HEK293 (cell line): ENCODE measurements at regions not wholly inside any gene's neighbourhood (a gene's known extent, or its start where the extent isn't known, plus 50 kb on each side); places are given as distances from the start of the nearest gene placed in this dataset.

ENCODE experiments used
- CTCF ChIA-PET: fragments of 350-600 bp; formaldehyde crosslinking; extraction: SDS; loops from one replicate; lab custom pipeline; 2021; ENCODE audit warnings: antibody characterized with exemption; lab: Yijun Ruan, JAX
- POLR2A ChIA-PET: fragments of 300-600 bp; formaldehyde crosslinking; extraction: SDS; loops from one replicate; lab custom pipeline; 2020; ENCODE audit warnings: antibody characterized with exemption, inconsistent platforms; lab: Yijun Ruan, JAX
- H3K27ac ChIP-seq: fragments of 200-500 bp; sonication (Bioruptor generic); 2 replicates; pipeline ENCODE4 v1.5.1; 2014; ENCODE audit warnings: low read depth, low read length, control low read depth, inconsistent platforms; ENCODE audit errors: extremely low read depth
- H3K36me3 ChIP-seq, 2 experiments: fragments of 200-500 bp in 1 of 2; sonication (Bioruptor generic) in 1 of 2; 1 replicate in 1 of 2; 2 replicates in 1 of 2; pipeline ENCODE4 v1.5.1; 2014 to 2017; ENCODE audit warnings: inconsistent platforms in 2 of 2, low read length in 2 of 2; ENCODE audit not compliant: control insufficient read depth in 2 of 2, insufficient read depth in 1 of 2
- H3K4me1 ChIP-seq: fragments of 200-500 bp; sonication (Bioruptor generic); 2 replicates; pipeline ENCODE4 v1.5.1; 2014; ENCODE audit warnings: mild to moderate bottlenecking, low read length, inconsistent platforms; ENCODE audit not compliant: control insufficient read depth, insufficient read depth
- H3K4me3 ChIP-seq: 2 replicates; pipeline ENCODE4 v1.5.1; 2011; ENCODE audit warnings: low read depth, mild to moderate bottlenecking, control low read depth, low read length, moderate library complexity
- H3K9me3 ChIP-seq: fragments of 200-500 bp; sonication (Bioruptor generic); 2 replicates; pipeline ENCODE4 v1.5.1; 2014; ENCODE audit warnings: low read depth, low read length, inconsistent platforms; ENCODE audit not compliant: control insufficient read depth, insufficient read depth
- OVOL3 ChIP-seq: fragments of 450-650 bp; formaldehyde crosslinking; IDR thresholded peaks from 2 replicates; pipeline ENCODE4 v1.5.1; 2016; ENCODE audit warnings: missing biosample characterization, missing genetic modification characterization
- RBAK ChIP-seq: fragments of 450-650 bp; formaldehyde crosslinking; IDR thresholded peaks from 2 replicates; pipeline ENCODE4 v1.5.1; 2016; ENCODE audit warnings: missing biosample characterization, missing genetic modification characterization
- TCF7L2 ChIP-seq: IDR thresholded peaks from 2 replicates; pipeline ENCODE4 v1.6.1; 2011; ENCODE audit warnings: low read depth, mild to moderate bottlenecking, inconsistent platforms, low read length, moderate library complexity, borderline replicate concordance
- ZBTB21 ChIP-seq: fragments of 450-650 bp; formaldehyde crosslinking; IDR thresholded peaks from 2 replicates; pipeline ENCODE4 v1.5.1; 2017; ENCODE audit warnings: missing biosample characterization, missing genetic modification characterization
- ZNF394 ChIP-seq: fragments of 450-650 bp; formaldehyde crosslinking; IDR thresholded peaks from 2 replicates; pipeline ENCODE4 v1.5.1; 2016; ENCODE audit warnings: missing biosample characterization, missing genetic modification characterization, mild to moderate bottlenecking, moderate library complexity, borderline replicate concordance
- ZNF404 ChIP-seq: fragments of 450-650 bp; formaldehyde crosslinking; IDR thresholded peaks from 2 replicates; pipeline ENCODE4 v1.5.1; 2017; ENCODE audit warnings: missing biosample characterization, missing genetic modification characterization
- ZNF521 ChIP-seq: fragments of 450-650 bp; formaldehyde crosslinking; IDR thresholded peaks from 2 replicates; pipeline ENCODE4 v1.5.1; 2017; ENCODE audit warnings: missing biosample characterization, mild to moderate bottlenecking, missing genetic modification characterization
- ZNF530 ChIP-seq: fragments of 450-650 bp; formaldehyde crosslinking; IDR thresholded peaks from 2 replicates; pipeline ENCODE4 v1.5.1; 2016; ENCODE audit warnings: low read depth, missing biosample characterization, missing genetic modification characterization
- ZNF654 ChIP-seq: fragments of 450-650 bp; formaldehyde crosslinking; IDR thresholded peaks from 2 replicates; pipeline ENCODE4 v1.5.1; 2016; ENCODE audit warnings: low read depth, missing biosample characterization, missing genetic modification characterization
- ZNF660 ChIP-seq: fragments of 450-650 bp; IDR thresholded peaks from 2 replicates; pipeline ENCODE4 v1.5.1; 2018; ENCODE audit warnings: missing biosample characterization, mild to moderate bottlenecking, missing genetic modification characterization
- ZNF76 ChIP-seq: fragments of 450-650 bp; formaldehyde crosslinking; IDR thresholded peaks from 2 replicates; pipeline ENCODE4; 2016; ENCODE audit warnings: low read depth, missing biosample characterization, missing genetic modification characterization, borderline replicate concordance
- ZNF830 ChIP-seq: fragments of 450-650 bp; IDR thresholded peaks from 2 replicates; pipeline ENCODE4 v1.5.0; 2018; ENCODE audit warnings: missing biosample characterization, missing genetic modification characterization, low read depth, mild to moderate bottlenecking, moderate library complexity
- TF ChIP-seq, protein P1 (sequence below): fragments of 450-650 bp; formaldehyde crosslinking; conservative IDR thresholded peaks from 2 replicates; pipeline ENCODE4 v1.5.1; 2016; ENCODE audit warnings: low read depth, missing biosample characterization, missing genetic modification characterization
- TF ChIP-seq, protein P2 (sequence below): fragments of 450-650 bp; formaldehyde crosslinking; IDR thresholded peaks from 2 replicates; pipeline ENCODE4 v1.5.1; 2016; ENCODE audit warnings: missing biosample characterization, missing genetic modification characterization
- TF ChIP-seq, protein P3 (sequence below): fragments of 450-650 bp; formaldehyde crosslinking; conservative IDR thresholded peaks from 2 replicates; pipeline ENCODE4 v1.5.1; 2016; ENCODE audit warnings: low read depth, missing biosample characterization, missing genetic modification characterization
- TF ChIP-seq, protein P4 (sequence below): fragments of 450-650 bp; formaldehyde crosslinking; IDR thresholded peaks from 2 replicates; pipeline ENCODE4 v1.5.1; 2016; ENCODE audit warnings: missing biosample characterization, missing genetic modification characterization

DNA sequence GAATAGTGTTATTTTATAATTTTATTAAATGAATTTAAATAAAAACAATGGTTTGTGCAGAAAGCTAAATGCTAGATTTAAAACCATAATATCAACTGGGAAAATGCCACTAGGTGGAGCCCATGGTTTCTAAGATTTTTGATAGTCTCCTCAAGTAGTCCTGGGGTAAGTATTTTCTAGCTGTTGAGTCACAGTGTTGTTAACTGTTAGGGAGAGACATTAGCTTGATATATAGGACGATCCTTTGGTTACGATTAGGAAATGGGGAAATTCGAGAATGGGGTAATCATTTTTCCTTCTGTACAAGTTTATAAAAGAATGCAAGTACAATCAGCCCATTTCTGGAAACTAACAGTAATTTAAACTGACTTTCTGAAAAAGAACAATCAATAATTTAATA is 378.4 kb downstream of the ANKRD50 start:
- ChIA-PET CTCF (interaction anchor here (0.6 to 3.0 kb wide), 12 partner anchors 9 to 1221 kb away, joined by 3 to 20 read pairs (median 3); no protein-coding TSS in a partner anchor), POLR2A (no interaction called here)
- Histone ChIP-seq H3K9me3 (no peaks in the 10 kb centered on the region), H3K4me3 (no peak overlapping the region), H3K36me3 (no peaks in the 10 kb centered on the region), H3K4me1 (no peaks in the 10 kb centered on the region), H3K27ac (no peak overlapping the region)
- peak; percentile 65 for TF ChIP-seq ZNF654
- TF ChIP-seq ZNF660 (tag by site-specific recombination), result peak; percentile 80
- no peak for TF ChIP-seq OVOL3 (tag by site-specific recombination)

DNA sequence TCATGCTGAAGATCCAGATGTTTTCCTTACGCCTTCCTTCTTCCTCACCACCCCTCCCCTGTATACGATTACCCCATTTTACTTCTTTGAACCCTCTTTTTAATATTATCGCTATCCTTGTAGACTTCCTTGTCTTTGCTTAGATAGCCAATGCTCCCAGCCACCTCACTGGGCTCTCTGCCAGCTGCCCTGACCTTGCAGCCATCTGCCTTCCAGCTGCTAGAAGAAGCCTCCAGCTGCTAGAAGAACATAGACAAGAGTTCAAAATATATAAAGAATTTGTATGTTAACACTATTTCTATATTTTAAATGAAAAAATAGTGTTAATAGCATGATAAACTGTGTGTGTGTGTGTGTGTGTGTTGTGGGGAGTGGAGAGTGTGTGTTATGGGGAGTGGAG is 374.7 kb downstream of the ANKRD50 start:
- POLR2A ChIA-PET, result no interaction called here
- no peaks in the 10 kb centered on the region for H3K36me3 ChIP-seq
- TF ChIP-seq ZBTB21 (tag by site-specific recombination), result no peak
- TF ChIP-seq ZNF660 (tag by site-specific recombination), result no peak
- TF ChIP-seq RBAK (tag by site-specific recombination), result no peak
- TF ChIP-seq, protein P1, sequence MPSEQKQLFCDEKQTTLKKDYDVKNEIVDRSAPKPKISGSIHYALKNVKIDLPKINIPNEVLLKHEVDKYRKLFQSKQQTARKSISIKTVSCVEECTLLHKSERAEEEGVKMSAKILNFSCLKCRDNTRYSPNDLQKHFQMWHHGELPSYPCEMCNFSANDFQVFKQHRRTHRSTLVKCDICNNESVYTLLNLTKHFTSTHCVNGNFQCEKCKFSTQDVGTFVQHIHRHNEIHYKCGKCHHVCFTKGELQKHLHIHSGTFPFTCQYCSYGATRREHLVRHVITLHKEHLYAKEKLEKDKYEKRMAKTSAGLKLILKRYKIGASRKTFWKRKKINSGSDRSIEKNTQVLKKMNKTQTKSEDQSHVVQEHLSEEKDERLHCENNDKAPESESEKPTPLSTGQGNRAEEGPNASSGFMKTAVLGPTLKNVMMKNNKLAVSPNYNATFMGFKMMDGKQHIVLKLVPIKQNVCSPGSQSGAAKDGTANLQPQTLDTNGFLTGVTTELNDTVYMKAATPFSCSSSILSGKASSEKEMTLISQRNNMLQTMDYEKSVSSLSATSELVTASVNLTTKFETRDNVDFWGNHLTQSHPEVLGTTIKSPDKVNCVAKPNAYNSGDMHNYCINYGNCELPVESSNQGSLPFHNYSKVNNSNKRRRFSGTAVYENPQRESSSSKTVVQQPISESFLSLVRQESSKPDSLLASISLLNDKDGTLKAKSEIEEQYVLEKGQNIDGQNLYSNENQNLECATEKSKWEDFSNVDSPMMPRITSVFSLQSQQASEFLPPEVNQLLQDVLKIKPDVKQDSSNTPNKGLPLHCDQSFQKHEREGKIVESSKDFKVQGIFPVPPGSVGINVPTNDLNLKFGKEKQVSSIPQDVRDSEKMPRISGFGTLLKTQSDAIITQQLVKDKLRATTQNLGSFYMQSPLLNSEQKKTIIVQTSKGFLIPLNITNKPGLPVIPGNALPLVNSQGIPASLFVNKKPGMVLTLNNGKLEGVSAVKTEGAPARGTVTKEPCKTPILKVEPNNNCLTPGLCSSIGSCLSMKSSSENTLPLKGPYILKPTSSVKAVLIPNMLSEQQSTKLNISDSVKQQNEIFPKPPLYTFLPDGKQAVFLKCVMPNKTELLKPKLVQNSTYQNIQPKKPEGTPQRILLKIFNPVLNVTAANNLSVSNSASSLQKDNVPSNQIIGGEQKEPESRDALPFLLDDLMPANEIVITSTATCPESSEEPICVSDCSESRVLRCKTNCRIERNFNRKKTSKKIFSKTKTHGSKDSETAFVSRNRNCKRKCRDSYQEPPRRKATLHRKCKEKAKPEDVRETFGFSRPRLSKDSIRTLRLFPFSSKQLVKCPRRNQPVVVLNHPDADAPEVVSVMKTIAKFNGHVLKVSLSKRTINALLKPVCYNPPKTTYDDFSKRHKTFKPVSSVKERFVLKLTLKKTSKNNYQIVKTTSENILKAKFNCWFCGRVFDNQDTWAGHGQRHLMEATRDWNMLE (tag by site-specific recombination), result no peak
- TF ChIP-seq, protein P2, sequence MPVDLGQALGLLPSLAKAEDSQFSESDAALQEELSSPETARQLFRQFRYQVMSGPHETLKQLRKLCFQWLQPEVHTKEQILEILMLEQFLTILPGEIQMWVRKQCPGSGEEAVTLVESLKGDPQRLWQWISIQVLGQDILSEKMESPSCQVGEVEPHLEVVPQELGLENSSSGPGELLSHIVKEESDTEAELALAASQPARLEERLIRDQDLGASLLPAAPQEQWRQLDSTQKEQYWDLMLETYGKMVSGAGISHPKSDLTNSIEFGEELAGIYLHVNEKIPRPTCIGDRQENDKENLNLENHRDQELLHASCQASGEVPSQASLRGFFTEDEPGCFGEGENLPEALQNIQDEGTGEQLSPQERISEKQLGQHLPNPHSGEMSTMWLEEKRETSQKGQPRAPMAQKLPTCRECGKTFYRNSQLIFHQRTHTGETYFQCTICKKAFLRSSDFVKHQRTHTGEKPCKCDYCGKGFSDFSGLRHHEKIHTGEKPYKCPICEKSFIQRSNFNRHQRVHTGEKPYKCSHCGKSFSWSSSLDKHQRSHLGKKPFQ (tag by site-specific recombination), result no peak
- TF ChIP-seq ZNF76 (tag by site-specific recombination), result no peak
- TF ChIP-seq ZNF521, result no peak
- TF ChIP-seq ZNF830 (tag by site-specific recombination), result no peak
- TF ChIP-seq ZNF530 (tag by site-specific recombination), result no peak
- TF ChIP-seq TCF7L2, result no peak
- TF ChIP-seq ZNF394 (tag by site-specific recombination), result no peak
- TF ChIP-seq, protein P3, sequence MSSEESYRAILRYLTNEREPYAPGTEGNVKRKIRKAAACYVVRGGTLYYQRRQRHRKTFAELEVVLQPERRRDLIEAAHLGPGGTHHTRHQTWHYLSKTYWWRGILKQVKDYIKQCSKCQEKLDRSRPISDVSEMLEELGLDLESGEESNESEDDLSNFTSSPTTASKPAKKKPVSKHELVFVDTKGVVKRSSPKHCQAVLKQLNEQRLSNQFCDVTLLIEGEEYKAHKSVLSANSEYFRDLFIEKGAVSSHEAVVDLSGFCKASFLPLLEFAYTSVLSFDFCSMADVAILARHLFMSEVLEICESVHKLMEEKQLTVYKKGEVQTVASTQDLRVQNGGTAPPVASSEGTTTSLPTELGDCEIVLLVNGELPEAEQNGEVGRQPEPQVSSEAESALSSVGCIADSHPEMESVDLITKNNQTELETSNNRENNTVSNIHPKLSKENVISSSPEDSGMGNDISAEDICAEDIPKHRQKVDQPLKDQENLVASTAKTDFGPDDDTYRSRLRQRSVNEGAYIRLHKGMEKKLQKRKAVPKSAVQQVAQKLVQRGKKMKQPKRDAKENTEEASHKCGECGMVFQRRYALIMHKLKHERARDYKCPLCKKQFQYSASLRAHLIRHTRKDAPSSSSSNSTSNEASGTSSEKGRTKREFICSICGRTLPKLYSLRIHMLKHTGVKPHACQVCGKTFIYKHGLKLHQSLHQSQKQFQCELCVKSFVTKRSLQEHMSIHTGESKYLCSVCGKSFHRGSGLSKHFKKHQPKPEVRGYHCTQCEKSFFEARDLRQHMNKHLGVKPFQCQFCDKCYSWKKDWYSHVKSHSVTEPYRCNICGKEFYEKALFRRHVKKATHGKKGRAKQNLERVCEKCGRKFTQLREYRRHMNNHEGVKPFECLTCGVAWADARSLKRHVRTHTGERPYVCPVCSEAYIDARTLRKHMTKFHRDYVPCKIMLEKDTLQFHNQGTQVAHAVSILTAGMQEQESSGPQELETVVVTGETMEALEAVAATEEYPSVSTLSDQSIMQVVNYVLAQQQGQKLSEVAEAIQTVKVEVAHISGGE (tag by site-specific recombination), result no peak
- TF ChIP-seq, protein P4, sequence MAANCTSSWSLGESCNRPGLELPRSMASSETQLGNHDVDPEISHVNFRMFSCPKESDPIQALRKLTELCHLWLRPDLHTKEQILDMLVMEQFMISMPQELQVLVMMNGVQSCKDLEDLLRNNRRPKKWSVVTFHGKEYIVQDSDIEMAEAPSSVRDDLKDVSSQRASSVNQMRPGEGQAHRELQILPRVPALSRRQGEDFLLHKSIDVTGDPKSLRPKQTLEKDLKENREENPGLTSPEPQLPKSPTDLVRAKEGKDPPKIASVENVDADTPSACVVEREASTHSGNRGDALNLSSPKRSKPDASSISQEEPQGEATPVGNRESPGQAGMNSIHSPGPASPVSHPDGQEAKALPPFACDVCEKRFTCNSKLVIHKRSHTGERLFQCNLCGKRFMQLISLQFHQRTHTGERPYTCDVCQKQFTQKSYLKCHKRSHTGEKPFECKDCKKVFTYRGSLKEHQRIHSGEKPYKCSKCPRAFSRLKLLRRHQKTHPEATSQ (tag by site-specific recombination), result no peak
- TF ChIP-seq ZNF404, result no peak
- H3K9me3 ChIP-seq, result no peaks in the 10 kb centered on the region
- H3K4me3 ChIP-seq, result no peak overlapping the region
- no peaks in the 10 kb centered on the region for H3K4me1 ChIP-seq
- no peak overlapping the region for H3K27ac ChIP-seq
- CTCF ChIA-PET, result interaction anchor here (0.8 kb wide), 1 partner anchor 567 kb away, joined by 3 read pairs; no protein-coding TSS in a partner anchor
